T-helper 2 cell treated with Interferon-gamma antibody and Interleukin-4, amounts not matched to agents 5 μg/mL and 100 μg/mL, for 36 hours (primary cell): ENCODE measurements at regions not wholly inside any gene's neighbourhood (a gene's known extent, or its start where the extent isn't known, plus 50 kb on each side); places are given as distances from the start of the nearest gene placed in this dataset.

ENCODE experiments used
- DNase-seq: peaks from one replicate; pipeline ENCODE4 v3.0.0; 2021; ENCODE audit warnings: low spot score
- H3K27ac Mint-ChIP-seq: one replicate; pipeline ENCODE4 v1.8.0; 2021; ENCODE audit warnings: mild to moderate bottlenecking, mixed read lengths
- H3K27me3 Mint-ChIP-seq: one replicate; pipeline ENCODE4 v1.8.0; 2021; ENCODE audit warnings: low read depth, mixed read lengths
- H3K36me3 Mint-ChIP-seq: one replicate; pipeline ENCODE4 v1.8.0; 2021; ENCODE audit warnings: low read depth, mixed read lengths
- H3K4me1 Mint-ChIP-seq: one replicate; pipeline ENCODE4 v1.8.0; 2021; ENCODE audit warnings: low read depth, mixed read lengths
- H3K4me3 Mint-ChIP-seq: one replicate; pipeline ENCODE4 v1.8.0; 2022; ENCODE audit warnings: mild to moderate bottlenecking, moderate library complexity, mixed read lengths
- H3K9me3 Mint-ChIP-seq: one replicate; pipeline ENCODE4 v1.8.0; 2021; ENCODE audit warnings: mixed read lengths

- Mint-ChIP-seq H3K27me3 (peaks cover 15% of the 10 kb centered on the region), H3K4me3 (no peak overlapping the region), H3K27ac (no peak overlapping the region), H3K4me1 (no peaks in the 10 kb centered on the region), H3K9me3 (no peaks in the 10 kb centered on the region), H3K36me3 (no peaks in the 10 kb centered on the region)
- no peak for DNase-seq
Observed at GRCh38 chr2:147686365-147686764, 158.5 kb upstream of the ACVR2A start.

- Mint-ChIP-seq H3K27ac (no peak overlapping the region), H3K4me1 (no peaks in the 10 kb centered on the region), H3K27me3 (peaks cover 12% of the 10 kb centered on the region), H3K36me3 (no peaks in the 10 kb centered on the region), H3K4me3 (no peak overlapping the region), H3K9me3 (no peaks in the 10 kb centered on the region)
- no peak for DNase-seq
Observed at GRCh38 chr2:147684903-147685302, 159.9 kb upstream of the ACVR2A start.

- no peak overlapping the region for H3K27ac Mint-ChIP-seq
Observed at GRCh38 chr2:147683380-147683779, 161.4 kb upstream of the ACVR2A start.

GRCh38 chr2:147681093-147681492 lies 163.7 kb upstream of the ACVR2A start:
- H3K4me1 Mint-ChIP-seq: no peaks in the 10 kb centered on the region
- H3K4me3 Mint-ChIP-seq: no peak overlapping the region
- H3K9me3 Mint-ChIP-seq: no peaks in the 10 kb centered on the region
- no peak for DNase-seq
- H3K27ac Mint-ChIP-seq: no peak overlapping the region
- H3K27me3 Mint-ChIP-seq: peaks cover 9% of the 10 kb centered on the region
- H3K36me3 Mint-ChIP-seq: no peaks in the 10 kb centered on the region

More at GRCh38 chr2:147683380-147683779, 161.4 kb upstream of the ACVR2A start:
- DNase-seq: no peak
- no peak overlapping the region for H3K4me3 Mint-ChIP-seq
- no peaks in the 10 kb centered on the region for H3K9me3 Mint-ChIP-seq
- no peaks in the 10 kb centered on the region for H3K36me3 Mint-ChIP-seq
- peaks cover 4% of the 10 kb centered on the region for H3K27me3 Mint-ChIP-seq
- H3K4me1 Mint-ChIP-seq: no peaks in the 10 kb centered on the region

GRCh38 chr2:147679955-147680531 lies 164.8 kb upstream of the ACVR2A start:
- peaks cover 12% of the 10 kb centered on the region for H3K27me3 Mint-ChIP-seq
- H3K4me3 Mint-ChIP-seq: no peak overlapping the region
- H3K27ac Mint-ChIP-seq: no peak overlapping the region
- DNase-seq: no peak
- H3K4me1 Mint-ChIP-seq: no peaks in the 10 kb centered on the region
- H3K36me3 Mint-ChIP-seq: no peaks in the 10 kb centered on the region
- H3K9me3 Mint-ChIP-seq: no peaks in the 10 kb centered on the region

GRCh38 chr2:147679191-147679954 lies 165.5 kb upstream of the ACVR2A start:
- Mint-ChIP-seq H3K36me3 (no peaks in the 10 kb centered on the region), H3K4me3 (no peak overlapping the region), H3K9me3 (no peaks in the 10 kb centered on the region), H3K27me3 (peaks cover 9% of the 10 kb centered on the region), H3K4me1 (no peaks in the 10 kb centered on the region), H3K27ac (no peak overlapping the region)
- no peak for DNase-seq

- DNase-seq: no peak
- H3K4me1 Mint-ChIP-seq: peaks cover 33% of the 10 kb centered on the region
- H3K36me3 Mint-ChIP-seq: peaks cover 8% of the 10 kb centered on the region
- H3K27me3 Mint-ChIP-seq: no peaks in the 10 kb centered on the region
- peak overlapping the region; percentile 26 for H3K27ac Mint-ChIP-seq
- peaks cover 5% of the 10 kb centered on the region for H3K9me3 Mint-ChIP-seq
- no peak overlapping the region for H3K4me3 Mint-ChIP-seq
Observed at GRCh38 chr2:147665105-147665504, 179.7 kb upstream of the ACVR2A start.

- Mint-ChIP-seq H3K36me3 (peaks cover 11% of the 10 kb centered on the region), H3K9me3 (peaks cover 5% of the 10 kb centered on the region), H3K27ac (peak overlapping the region; percentile 82), H3K4me3 (peak overlapping the region; percentile 63), H3K4me1 (peaks cover 34% of the 10 kb centered on the region), H3K27me3 (no peaks in the 10 kb centered on the region)
- DNase-seq: no peak
Observed at GRCh38 chr2:147663962-147664361, 180.9 kb upstream of the ACVR2A start.

GRCh38 chr2:147663153-147663961 lies 181.5 kb upstream of the ACVR2A start:
- Mint-ChIP-seq H3K4me1 (peaks cover 34% of the 10 kb centered on the region), H3K27me3 (no peaks in the 10 kb centered on the region), H3K9me3 (peaks cover 5% of the 10 kb centered on the region), H3K4me3 (peak overlapping the region; percentile 63), H3K27ac (peak overlapping the region; percentile 82), H3K36me3 (peaks cover 11% of the 10 kb centered on the region)
- DNase-seq: peak; percentile 42

GRCh38 chr2:147662221-147662620 lies 182.6 kb upstream of the ACVR2A start:
- Mint-ChIP-seq H3K27ac (peak overlapping the region; percentile 41), H3K36me3 (peaks cover 11% of the 10 kb centered on the region), H3K4me3 (peak overlapping the region; percentile 63), H3K27me3 (no peaks in the 10 kb centered on the region), H3K4me1 (peaks cover 36% of the 10 kb centered on the region), H3K9me3 (peaks cover 5% of the 10 kb centered on the region)
- DNase-seq: no peak

- Mint-ChIP-seq H3K4me3 (no peak overlapping the region), H3K27me3 (no peaks in the 10 kb centered on the region), H3K4me1 (peaks cover 36% of the 10 kb centered on the region), H3K9me3 (peaks cover 5% of the 10 kb centered on the region), H3K27ac (no peak overlapping the region), H3K36me3 (peaks cover 10% of the 10 kb centered on the region)
- DNase-seq: no peak
Observed at GRCh38 chr2:147660680-147661079, 184.1 kb upstream of the ACVR2A start.

- H3K9me3 Mint-ChIP-seq: peaks cover 5% of the 10 kb centered on the region
- no peak overlapping the region for H3K27ac Mint-ChIP-seq
- no peaks in the 10 kb centered on the region for H3K27me3 Mint-ChIP-seq
- H3K4me1 Mint-ChIP-seq: peaks cover 31% of the 10 kb centered on the region
- no peak for DNase-seq
- peaks cover 8% of the 10 kb centered on the region for H3K36me3 Mint-ChIP-seq
- no peak overlapping the region for H3K4me3 Mint-ChIP-seq
Observed at GRCh38 chr2:147659051-147659450, 185.8 kb upstream of the ACVR2A start.

GRCh38 chr2:147657086-147658000 lies 187.5 kb upstream of the ACVR2A start:
- peaks cover 7% of the 10 kb centered on the region for H3K36me3 Mint-ChIP-seq
- peaks cover 6% of the 10 kb centered on the region for H3K27me3 Mint-ChIP-seq
- no peak overlapping the region for H3K4me3 Mint-ChIP-seq
- no peak for DNase-seq
- H3K27ac Mint-ChIP-seq: no peak overlapping the region
- peaks cover 16% of the 10 kb centered on the region for H3K4me1 Mint-ChIP-seq
- H3K9me3 Mint-ChIP-seq: peaks cover 4% of the 10 kb centered on the region
